Esophagus mucosa (tissue), 1 donor: ENCODE measurements at regions not wholly inside any gene's neighbourhood (a gene's known extent, or its start where the extent isn't known, plus 50 kb on each side); places are given as distances from the start of the nearest gene placed in this dataset.

Experiments used
- ATAC-seq: fragments of 200-7000 bp; cut with Tn5 transposase; one replicate; pipeline ENCODE4 v1.9.1; 2020
- donor health status: DM: yes; HTN: yes; CAD: no.

DNA sequence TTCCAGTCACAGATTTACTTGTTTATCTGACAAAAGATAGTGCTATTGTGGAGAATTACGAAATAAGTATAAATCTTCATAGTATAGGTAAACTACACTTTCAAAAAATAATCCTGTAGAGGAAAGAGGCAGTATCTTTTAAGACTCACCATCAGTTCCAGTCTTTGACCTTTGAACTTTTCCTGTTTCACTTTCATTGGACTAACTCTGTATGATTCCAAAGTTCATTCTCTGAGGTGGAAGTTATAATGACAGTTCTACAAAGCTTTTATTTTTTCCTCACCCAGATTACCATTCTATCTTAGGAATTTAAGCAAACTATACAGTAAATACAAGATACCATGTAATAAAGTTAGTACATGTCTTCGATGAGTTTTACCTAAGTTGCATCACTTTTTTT, 901.3 kb upstream of the SEMA6A start:
- no peak for ATAC-seq

DNA sequence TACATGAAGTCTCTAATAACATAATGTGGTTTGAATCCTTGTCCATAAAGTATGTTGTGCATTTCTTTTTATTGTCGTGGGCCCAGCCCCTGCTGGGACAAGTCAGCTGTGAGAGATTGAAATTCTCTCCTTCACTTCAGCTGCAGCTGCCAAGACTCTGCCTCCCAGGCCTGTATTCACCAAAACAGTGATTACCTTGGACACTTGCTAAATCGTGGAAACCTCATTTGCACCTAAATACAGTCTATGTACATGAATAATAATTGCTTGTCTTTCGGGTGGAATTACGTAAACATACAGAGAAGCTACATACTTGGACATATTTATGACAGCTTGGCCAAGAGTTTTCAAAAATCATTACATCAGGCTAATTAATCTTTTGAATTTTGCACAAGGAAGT, 898.5 kb upstream of the SEMA6A start:
- no peak for ATAC-seq

DNA sequence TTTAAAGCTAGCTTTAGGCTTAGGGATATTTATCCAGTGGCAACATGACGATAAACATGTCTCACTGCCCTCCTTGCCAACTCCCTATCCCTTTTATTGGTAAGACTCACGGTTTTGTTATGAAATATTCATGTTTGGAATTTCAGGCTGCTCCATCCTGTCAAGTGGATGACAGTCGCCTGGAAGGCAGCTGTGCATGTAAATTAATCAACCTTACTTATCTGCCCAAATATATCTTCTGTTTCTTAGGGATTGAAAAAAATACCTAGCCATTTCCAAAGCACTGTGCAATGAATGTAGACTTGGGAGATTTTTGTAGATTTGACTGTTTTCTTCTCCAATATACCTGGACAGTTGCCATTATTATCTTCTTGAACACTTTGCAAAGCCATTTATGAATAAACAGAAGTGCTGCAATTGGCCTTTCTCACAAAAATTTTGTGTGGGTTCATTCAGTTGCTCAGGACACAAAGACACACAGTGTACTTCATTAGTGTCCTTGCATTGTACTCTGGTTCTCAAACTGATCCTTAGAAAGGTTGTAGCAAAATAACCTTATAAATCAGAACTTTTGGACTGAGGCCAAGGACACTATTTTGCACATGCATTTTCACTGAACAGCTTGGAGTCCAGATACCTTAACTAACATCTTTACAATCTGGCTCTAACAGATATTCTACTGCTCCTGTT, 889.4 kb upstream of the SEMA6A start:
- ATAC-seq = no peak

- no peak for ATAC-seq
Measured at GRCh38 chr5:117461966-117462365, 887.3 kb upstream of the SEMA6A start.

GRCh38 chr5:117461403-117461802, 886.8 kb upstream of the SEMA6A start:
- ATAC-seq = no peak

GRCh38 chr5:117457656-117458055, 883.0 kb upstream of the SEMA6A start:
- ATAC-seq = no peak

- no peak for ATAC-seq
Measured at GRCh38 chr5:117456866-117457470, 882.3 kb upstream of the SEMA6A start.

DNA sequence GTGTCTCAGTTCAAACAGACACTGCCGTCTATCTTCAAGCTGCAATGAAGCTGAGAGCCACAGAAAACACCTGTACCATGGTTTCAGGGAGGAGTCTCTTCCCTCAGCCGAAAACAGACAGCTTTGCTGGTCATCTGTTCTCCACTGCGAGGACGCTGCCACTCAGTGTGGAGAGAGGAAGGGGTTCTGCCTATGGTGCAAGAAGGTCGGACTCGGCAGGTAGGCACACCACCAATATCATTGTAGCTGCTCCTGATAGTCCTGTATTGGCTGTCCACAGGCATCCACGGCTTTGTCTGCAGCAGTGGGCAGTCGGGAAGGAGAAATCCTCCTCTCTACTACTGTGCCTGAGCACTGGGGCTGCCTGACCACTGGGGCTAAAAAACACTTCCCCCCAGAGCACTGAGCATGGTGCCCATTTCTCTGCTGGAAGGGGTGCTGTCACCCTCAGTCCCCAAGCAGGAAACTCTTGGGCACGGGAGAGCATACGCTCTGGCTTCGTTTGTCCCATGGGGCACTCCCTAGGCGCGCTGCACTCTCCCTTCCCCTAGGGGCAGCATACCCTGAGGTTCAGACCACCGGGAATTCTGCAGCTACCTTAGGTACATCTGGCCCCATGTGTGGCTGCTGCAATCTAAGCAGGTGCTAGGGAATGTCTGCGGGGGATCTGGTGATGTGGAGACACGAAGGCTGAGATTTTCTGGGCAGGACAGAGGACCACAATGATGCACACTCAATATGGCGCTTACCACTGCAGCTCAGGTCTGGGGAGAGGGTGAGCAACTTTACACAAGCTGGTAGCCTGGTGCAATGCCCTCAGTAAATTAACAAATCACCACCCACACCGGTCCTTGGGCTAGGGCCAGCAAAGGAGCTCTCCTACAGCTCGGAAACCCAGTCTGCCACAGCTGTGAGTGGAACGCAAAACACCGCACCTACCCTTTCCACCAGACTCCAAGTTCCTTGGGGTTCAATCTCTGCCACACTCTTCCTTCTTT, 880.9 kb upstream of the SEMA6A start:
- ATAC-seq = peak; percentile 56

DNA sequence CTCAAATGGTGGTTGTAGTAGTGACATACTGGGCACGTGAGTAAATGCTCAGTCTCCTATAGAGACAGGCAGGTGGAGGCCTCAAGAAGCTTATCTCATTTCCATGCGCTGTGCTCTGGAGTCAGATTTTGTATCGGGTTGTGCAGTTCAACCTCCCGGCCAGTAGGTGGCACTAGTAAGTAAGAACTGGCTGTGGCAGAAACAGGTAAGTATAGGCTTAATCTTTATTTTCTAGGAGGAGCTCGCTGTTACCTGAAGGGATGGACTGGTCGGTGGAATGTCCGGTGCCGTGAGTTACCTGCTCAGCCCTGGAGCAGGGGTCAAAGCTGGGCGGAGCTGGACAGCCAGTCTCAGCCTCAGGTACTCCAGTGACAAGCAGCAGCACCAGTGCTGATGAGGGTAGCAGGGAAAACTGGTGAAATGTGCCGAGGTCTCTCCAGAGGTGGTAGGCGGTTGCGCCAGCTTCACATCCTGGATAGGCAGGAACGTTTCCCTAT, 880.1 kb upstream of the SEMA6A start:
- ATAC-seq = peak; percentile 87

GRCh38 chr5:117436846-117437245, 862.2 kb upstream of the SEMA6A start:
- ATAC-seq = no peak

- no peak for ATAC-seq
Measured at GRCh38 chr5:117435203-117435602, 860.6 kb upstream of the SEMA6A start.

GRCh38 chr5:117434254-117434653, 859.6 kb upstream of the SEMA6A start:
- ATAC-seq = no peak

- ATAC-seq = no peak
Measured at GRCh38 chr5:117433818-117434217, 859.2 kb upstream of the SEMA6A start.

DNA sequence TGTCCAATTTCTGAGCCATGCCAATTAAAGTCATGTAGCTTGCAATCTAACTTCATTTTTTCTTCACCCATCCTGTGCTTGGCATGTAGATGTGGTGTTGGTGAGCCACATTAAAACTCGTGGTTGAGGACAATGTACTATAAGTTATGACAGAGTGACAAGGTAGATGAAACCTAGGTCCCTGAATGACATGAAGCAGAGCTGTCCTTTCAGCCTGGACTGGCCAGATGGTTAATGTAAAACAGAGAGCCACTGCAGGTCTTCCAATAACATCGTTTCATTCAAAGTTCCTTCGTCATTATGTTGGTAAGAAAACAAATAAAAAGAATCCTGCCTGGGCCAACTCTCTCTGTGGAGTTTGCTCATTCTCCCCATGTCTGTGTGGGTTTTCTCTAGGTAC, 856.5 kb upstream of the SEMA6A start:
- no peak for ATAC-seq

- no peak for ATAC-seq
Measured at GRCh38 chr5:117425163-117425562, 850.5 kb upstream of the SEMA6A start.

- no peak for ATAC-seq
Measured at GRCh38 chr5:117424559-117424958, 849.9 kb upstream of the SEMA6A start.

DNA sequence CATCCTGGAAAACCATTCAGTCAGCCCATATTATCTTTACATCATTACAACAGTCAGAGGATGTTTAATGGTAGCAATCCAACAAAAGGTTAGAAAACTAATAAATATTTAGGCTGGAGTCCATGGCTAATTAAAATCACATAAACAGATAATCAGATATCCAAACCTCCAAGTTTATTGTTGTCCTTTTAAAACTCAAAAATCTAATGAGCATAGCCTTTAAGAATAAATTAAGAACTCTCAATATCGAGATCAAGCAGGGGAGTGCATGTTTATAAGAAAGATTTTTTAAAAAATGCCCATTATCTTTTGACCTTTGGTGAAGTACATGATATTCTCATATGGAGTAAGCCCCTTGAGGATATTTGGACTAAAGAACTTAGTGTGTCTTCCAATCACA, 842.9 kb upstream of the SEMA6A start:
- ATAC-seq = no peak

DNA sequence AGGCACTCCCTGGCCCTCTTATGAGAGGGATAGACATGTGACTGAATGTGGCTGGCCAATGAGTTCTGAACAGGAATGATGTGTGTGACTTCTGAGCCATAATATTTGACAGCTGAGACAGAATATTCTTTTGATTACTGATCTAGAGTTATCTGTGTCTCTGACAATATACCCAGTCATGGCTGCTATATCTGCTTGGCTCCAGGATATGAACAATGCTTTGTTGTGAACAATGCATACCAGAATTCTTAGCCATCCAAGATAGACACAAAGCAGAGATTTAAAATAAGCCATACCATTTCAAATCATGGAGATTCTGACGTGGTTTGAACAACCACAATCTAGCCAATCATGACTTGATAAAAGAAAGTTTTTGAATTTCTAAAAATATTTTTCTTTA, 840.3 kb upstream of the SEMA6A start:
- no peak for ATAC-seq

DNA sequence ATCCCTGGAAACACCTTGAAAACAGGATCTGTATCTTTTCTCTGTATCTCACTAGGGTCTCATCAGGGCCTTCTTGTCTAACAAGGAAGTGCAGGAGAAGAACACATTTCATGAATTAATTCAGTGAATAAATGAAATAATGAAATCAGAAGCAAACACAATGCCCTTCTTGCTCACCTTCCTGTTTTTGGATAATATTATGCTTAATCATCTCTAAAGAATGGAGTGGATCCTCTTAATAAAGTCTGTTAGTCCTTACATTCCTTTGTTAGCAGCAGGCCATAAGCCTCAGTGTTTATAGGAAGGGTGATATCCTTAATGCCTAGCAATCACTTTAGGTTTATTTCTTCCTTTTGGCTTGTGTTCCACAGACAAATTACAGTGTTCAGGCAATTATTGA, 837.1 kb upstream of the SEMA6A start:
- ATAC-seq = no peak

- no peak for ATAC-seq
Measured at GRCh38 chr5:117405197-117405596, 830.6 kb upstream of the SEMA6A start.

GRCh38 chr5:117394506-117395157, 820.0 kb upstream of the SEMA6A start:
- no peak for ATAC-seq

- ATAC-seq = no peak
Measured at GRCh38 chr5:117393125-117393524, 818.5 kb upstream of the SEMA6A start.

- ATAC-seq = no peak
Measured at GRCh38 chr5:117380316-117380715, 805.7 kb upstream of the SEMA6A start.
